MM.1S (cell line): ENCODE measurements at regions not wholly inside any gene's neighbourhood (a gene's known extent, or its start where the extent isn't known, plus 50 kb on each side); places are given as distances from the start of the nearest gene placed in this dataset.

Source experiments
- DNase-seq: peaks from one replicate; pipeline ENCODE4 v3.0.0-alpha.2; 2015
- H2AFZ ChIP-seq: fragments of 300-600 bp; sonication (generic); 2 replicates; pipeline ENCODE4 v1.6.0; 2016; ENCODE audit warnings: antibody characterized with exemption, low read length
- H3F3A ChIP-seq: fragments of 300-600 bp; sonication (generic); 2 replicates; pipeline ENCODE4 v1.6.1; 2016; ENCODE audit warnings: mild to moderate bottlenecking, antibody characterized with exemption, low read length, moderate library complexity, mixed read lengths; ENCODE audit not compliant: insufficient read depth
- H3K27ac ChIP-seq: fragments of 300-600 bp; sonication (generic); 2 replicates; pipeline ENCODE4 v1.5.1; 2016; ENCODE audit warnings: mild to moderate bottlenecking, low read length
- H3K27me3 ChIP-seq: fragments of 300-600 bp; sonication (generic); replicated peaks from 2 replicates; pipeline ENCODE4 v1.6.0; 2016; ENCODE audit warnings: low read length; ENCODE audit not compliant: insufficient read depth
- H3K36me3 ChIP-seq: fragments of 300-600 bp; sonication (generic); replicated peaks from 2 replicates; pipeline ENCODE4 v1.6.1; 2016; ENCODE audit warnings: mild to moderate bottlenecking, low read length, mixed read lengths; ENCODE audit not compliant: insufficient read depth
- H3K4me1 ChIP-seq: fragments of 300-600 bp; sonication (generic); 2 replicates; pipeline ENCODE4 v1.6.1; 2016; ENCODE audit warnings: low read length, mixed read lengths
- H3K4me2 ChIP-seq: fragments of 300-600 bp; sonication (generic); 2 replicates; pipeline ENCODE4 v1.6.0; 2016; ENCODE audit warnings: low read depth, low read length
- H3K4me3 ChIP-seq: fragments of 300-600 bp; sonication (generic); 2 replicates; pipeline ENCODE4 v1.5.1; 2016; ENCODE audit warnings: low read length, mixed read lengths
- H3K79me2 ChIP-seq: fragments of 300-600 bp; sonication (generic); 2 replicates; pipeline ENCODE4 v1.6.1; 2016; ENCODE audit warnings: mixed run types, low read length, mixed read lengths
- H3K9ac ChIP-seq: fragments of 300-600 bp; sonication (generic); 2 replicates; pipeline ENCODE4 v1.6.1; 2016; ENCODE audit warnings: low read length, mixed read lengths
- H3K9me2 ChIP-seq: fragments of 300-600 bp; sonication (generic); replicated peaks from 2 replicates; pipeline ENCODE4 v1.6.1; 2016; ENCODE audit warnings: mild to moderate bottlenecking, low read length, mixed read lengths; ENCODE audit not compliant: insufficient read depth
- H3K9me3 ChIP-seq: fragments of 300-600 bp; sonication (generic); replicated peaks from 2 replicates; pipeline ENCODE4 v1.6.1; 2016; ENCODE audit warnings: mild to moderate bottlenecking, low read length, mixed read lengths; ENCODE audit not compliant: insufficient read depth
- H4K20me1 ChIP-seq: fragments of 300-600 bp; sonication (generic); 2 replicates; pipeline ENCODE4 v1.6.1; 2016; ENCODE audit warnings: mild to moderate bottlenecking, low read length, moderate library complexity, mixed read lengths; ENCODE audit not compliant: insufficient read depth
- EZH2 ChIP-seq: fragments of 300-600 bp; sonication (generic); optimal IDR thresholded peaks from 2 replicates; pipeline ENCODE3; 2017; ENCODE audit warnings: low read depth, mild to moderate bottlenecking, antibody characterized with exemption, low read length, mixed read lengths
- EZH2phosphoT487 ChIP-seq: fragments of 300-600 bp; sonication (generic); IDR thresholded peaks from 2 replicates; pipeline ENCODE4 v1.6.1; 2018; ENCODE audit warnings: antibody characterized with exemption, low read length
- TF ChIP-seq, protein P1 (sequence below): fragments of 300-600 bp; sonication (generic); IDR thresholded peaks from 2 replicates; pipeline ENCODE4 v1.5.1; 2016; ENCODE audit warnings: antibody characterized with exemption, low read length, mixed read lengths

DNA sequence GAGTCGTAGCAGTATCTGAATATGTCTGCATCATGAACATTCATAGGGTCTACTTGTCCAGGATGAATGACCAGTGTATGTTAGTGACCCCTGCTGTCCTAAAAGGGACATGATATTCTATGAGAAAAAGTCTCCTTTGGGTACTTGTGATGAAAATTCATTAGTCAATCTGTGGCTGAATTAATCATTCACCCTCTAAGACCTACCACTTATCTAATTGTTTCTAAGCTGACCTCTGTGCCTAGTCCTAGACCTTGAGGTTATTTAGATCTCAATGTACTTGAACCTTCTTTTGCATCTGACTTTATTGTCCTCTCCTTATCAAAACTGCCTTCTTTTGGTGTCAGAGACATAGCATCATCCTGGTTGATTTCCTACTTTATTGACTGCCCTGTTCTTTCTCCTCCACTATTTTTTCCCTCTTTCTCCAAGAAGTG, 799.3 kb downstream of the DIPK2A start:
- peak; percentile 29 for DNase-seq
- no peak overlapping the region for H3K4me3 ChIP-seq
- H3K4me1 ChIP-seq = peaks cover 6% of the 10 kb centered on the region; the same call in 1 of the 2 replicates
- H3K36me3 ChIP-seq = no peaks in the 10 kb centered on the region
- H3K4me2 ChIP-seq = no peak overlapping the region
- H3K9ac ChIP-seq = no peak overlapping the region
- H3K27me3 ChIP-seq = no peaks in the 10 kb centered on the region
- H3K79me2 ChIP-seq = no peaks in the 10 kb centered on the region
- H3F3A ChIP-seq = no peaks in the 10 kb centered on the region
- no peaks in the 10 kb centered on the region for H4K20me1 ChIP-seq
- TF ChIP-seq EZH2phosphoT487 = no peak
- TF ChIP-seq, protein P1, sequence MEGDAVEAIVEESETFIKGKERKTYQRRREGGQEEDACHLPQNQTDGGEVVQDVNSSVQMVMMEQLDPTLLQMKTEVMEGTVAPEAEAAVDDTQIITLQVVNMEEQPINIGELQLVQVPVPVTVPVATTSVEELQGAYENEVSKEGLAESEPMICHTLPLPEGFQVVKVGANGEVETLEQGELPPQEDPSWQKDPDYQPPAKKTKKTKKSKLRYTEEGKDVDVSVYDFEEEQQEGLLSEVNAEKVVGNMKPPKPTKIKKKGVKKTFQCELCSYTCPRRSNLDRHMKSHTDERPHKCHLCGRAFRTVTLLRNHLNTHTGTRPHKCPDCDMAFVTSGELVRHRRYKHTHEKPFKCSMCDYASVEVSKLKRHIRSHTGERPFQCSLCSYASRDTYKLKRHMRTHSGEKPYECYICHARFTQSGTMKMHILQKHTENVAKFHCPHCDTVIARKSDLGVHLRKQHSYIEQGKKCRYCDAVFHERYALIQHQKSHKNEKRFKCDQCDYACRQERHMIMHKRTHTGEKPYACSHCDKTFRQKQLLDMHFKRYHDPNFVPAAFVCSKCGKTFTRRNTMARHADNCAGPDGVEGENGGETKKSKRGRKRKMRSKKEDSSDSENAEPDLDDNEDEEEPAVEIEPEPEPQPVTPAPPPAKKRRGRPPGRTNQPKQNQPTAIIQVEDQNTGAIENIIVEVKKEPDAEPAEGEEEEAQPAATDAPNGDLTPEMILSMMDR = peak; percentile 47
- H3K9me3 ChIP-seq = no peaks in the 10 kb centered on the region
- H3K9me2 ChIP-seq = no peaks in the 10 kb centered on the region
- no peak overlapping the region for H2AFZ ChIP-seq
- H3K27ac ChIP-seq = no peak overlapping the region

DNA sequence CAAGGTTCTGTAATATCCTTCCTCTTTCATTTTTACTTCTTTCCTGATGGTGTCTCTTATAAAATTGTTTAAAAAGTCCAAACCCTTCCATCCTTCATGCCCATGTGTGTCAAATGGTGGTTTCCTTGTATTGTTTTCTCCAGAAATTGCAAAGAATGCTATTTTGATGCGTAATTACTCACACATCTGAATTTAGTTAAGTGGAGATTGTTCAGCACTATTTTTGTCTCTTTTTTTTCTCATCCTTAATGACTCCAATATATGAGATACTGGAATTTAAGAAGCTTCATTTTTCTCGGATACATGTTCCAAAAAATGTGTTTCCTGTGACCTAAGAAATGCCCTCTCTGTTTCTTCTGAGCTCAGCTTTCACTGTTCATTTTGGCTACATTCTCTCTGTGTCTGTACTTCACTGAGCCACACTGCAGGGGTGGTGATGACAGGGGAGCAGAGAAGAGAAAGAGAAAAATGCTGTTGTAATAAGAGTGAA, 799.8 kb downstream of the DIPK2A start:
- peaks cover 6% of the 10 kb centered on the region; the same call in 1 of the 2 replicates for H3K4me1 ChIP-seq
- H2AFZ ChIP-seq = no peak overlapping the region
- no peak overlapping the region for H3K27ac ChIP-seq
- H4K20me1 ChIP-seq = no peaks in the 10 kb centered on the region
- no peaks in the 10 kb centered on the region for H3K9me3 ChIP-seq
- H3K4me2 ChIP-seq = no peak overlapping the region
- no peak overlapping the region for H3K9ac ChIP-seq
- no peaks in the 10 kb centered on the region for H3K36me3 ChIP-seq
- H3F3A ChIP-seq = no peaks in the 10 kb centered on the region
- no peak for DNase-seq
- no peaks in the 10 kb centered on the region for H3K79me2 ChIP-seq
- H3K4me3 ChIP-seq = no peak overlapping the region
- no peaks in the 10 kb centered on the region for H3K9me2 ChIP-seq
- H3K27me3 ChIP-seq = no peaks in the 10 kb centered on the region
- TF ChIP-seq, protein P1 = no peak
- TF ChIP-seq EZH2phosphoT487 (no peak), EZH2 (no peak)

DNA sequence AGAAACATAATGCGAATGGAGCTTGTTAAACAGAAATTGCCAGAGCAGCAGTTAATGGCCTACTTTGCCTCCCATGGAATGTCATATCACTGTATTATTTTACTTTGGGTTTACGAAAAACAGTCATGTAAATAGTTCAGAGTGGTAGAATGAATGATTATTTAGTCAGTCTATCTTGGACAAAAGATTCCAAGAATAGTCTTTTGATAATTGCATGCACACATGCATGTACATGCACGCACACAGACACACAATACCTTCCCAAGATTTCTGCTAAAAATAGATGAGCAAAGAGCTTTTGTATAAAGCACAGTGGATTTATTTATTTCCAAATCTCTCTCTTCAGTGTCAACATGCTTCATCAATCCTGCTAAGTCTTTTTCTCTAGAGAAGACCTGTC, 800.7 kb downstream of the DIPK2A start:
- no peaks in the 10 kb centered on the region for H3K36me3 ChIP-seq
- no peak overlapping the region for H3K4me2 ChIP-seq
- H3K79me2 ChIP-seq = no peaks in the 10 kb centered on the region
- no peak overlapping the region for H2AFZ ChIP-seq
- no peaks in the 10 kb centered on the region for H3F3A ChIP-seq
- H3K27me3 ChIP-seq = no peaks in the 10 kb centered on the region
- no peaks in the 10 kb centered on the region for H3K9me3 ChIP-seq
- H3K4me1 ChIP-seq = peaks cover 6% of the 10 kb centered on the region; the same call in 1 of the 2 replicates
- TF ChIP-seq EZH2phosphoT487 = no peak
- no peak for TF ChIP-seq EZH2
- TF ChIP-seq, protein P1 = no peak
- no peaks in the 10 kb centered on the region for H4K20me1 ChIP-seq
- no peak overlapping the region for H3K27ac ChIP-seq
- H3K9me2 ChIP-seq = no peaks in the 10 kb centered on the region
- no peak overlapping the region for H3K4me3 ChIP-seq
- no peak overlapping the region for H3K9ac ChIP-seq
- no peak for DNase-seq
